ENCODE measurements at regions not wholly inside any gene's neighbourhood (a gene's known extent, or its start where the extent isn't known, plus 50 kb on each side); places are given as distances from the start of the nearest gene placed in this dataset.

GRCh38 chr9:614431-614830 lies 227.1 kb upstream of the DMRT1 start:
- Histone ChIP-seq H3K9me3 (ENCODE audit: control insufficient read depth, insufficient read depth, low read length) (no peaks in the 10 kb centered on the region; the same call in 1 of the 2 replicates), H3K27me3 (ENCODE audit: control insufficient read depth, insufficient read depth, low read length) (no peaks in the 10 kb centered on the region), H3K4me3 (ENCODE audit: low read depth, low read length) (no peak overlapping the region), H3K27ac (ENCODE audit: low read depth, low read length) (no peak overlapping the region)
- ChIA-PET POLR2A (no interaction called here), CTCF (interaction anchor here (0.6 to 6.7 kb wide), 15 partner anchors 9 to 197 kb away, joined by 3 to 131 read pairs (median 4); no protein-coding TSS in a partner anchor)
- DNase-seq (ENCODE audit: low read depth, low spot score), result no peak
- TF ChIP-seq, protein P1, sequence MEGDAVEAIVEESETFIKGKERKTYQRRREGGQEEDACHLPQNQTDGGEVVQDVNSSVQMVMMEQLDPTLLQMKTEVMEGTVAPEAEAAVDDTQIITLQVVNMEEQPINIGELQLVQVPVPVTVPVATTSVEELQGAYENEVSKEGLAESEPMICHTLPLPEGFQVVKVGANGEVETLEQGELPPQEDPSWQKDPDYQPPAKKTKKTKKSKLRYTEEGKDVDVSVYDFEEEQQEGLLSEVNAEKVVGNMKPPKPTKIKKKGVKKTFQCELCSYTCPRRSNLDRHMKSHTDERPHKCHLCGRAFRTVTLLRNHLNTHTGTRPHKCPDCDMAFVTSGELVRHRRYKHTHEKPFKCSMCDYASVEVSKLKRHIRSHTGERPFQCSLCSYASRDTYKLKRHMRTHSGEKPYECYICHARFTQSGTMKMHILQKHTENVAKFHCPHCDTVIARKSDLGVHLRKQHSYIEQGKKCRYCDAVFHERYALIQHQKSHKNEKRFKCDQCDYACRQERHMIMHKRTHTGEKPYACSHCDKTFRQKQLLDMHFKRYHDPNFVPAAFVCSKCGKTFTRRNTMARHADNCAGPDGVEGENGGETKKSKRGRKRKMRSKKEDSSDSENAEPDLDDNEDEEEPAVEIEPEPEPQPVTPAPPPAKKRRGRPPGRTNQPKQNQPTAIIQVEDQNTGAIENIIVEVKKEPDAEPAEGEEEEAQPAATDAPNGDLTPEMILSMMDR (IDR thresholded peaks at IDR 0.05; ENCODE audit: low read depth, low read length), result no peak

GRCh38 chr9:615756-616155 lies 225.7 kb upstream of the DMRT1 start:
- Histone ChIP-seq H3K27ac (ENCODE audit: low read depth, low read length) (no peak overlapping the region), H3K9me3 (ENCODE audit: control insufficient read depth, insufficient read depth, low read length) (no peaks in the 10 kb centered on the region; the same call in 1 of the 2 replicates), H3K27me3 (ENCODE audit: control insufficient read depth, insufficient read depth, low read length) (no peaks in the 10 kb centered on the region), H3K4me3 (ENCODE audit: low read depth, low read length) (no peak overlapping the region)
- TF ChIP-seq, protein P1 (IDR thresholded peaks at IDR 0.05; ENCODE audit: low read depth, low read length), result no peak
- no peak for DNase-seq (ENCODE audit: low read depth, low spot score)
- POLR2A ChIA-PET, result no interaction called here
- CTCF ChIA-PET, result interaction anchor here (1.0 to 6.7 kb wide), 5 partner anchors 133 to 394 kb away, joined by 3 to 131 read pairs (median 4); no protein-coding TSS in a partner anchor

DNA sequence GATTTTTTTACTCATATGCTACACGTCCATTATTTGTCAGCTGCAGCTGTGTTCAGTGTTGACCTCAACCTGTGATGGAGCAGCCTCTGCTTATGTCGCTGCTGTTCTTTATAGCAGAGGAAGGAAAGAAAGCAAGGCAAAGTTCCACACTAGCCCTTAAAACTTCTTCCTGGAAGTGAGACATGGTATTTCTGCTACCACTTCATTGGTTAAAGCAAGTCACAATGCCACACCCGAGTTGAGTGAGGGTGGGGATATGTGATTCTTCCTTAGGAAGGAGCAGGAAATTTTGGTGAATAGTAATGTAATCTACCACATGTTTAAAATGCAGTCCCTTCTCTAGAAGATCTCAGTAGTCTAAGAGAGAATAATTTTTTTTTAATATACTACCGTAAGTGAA lies 224.8 kb upstream of the DMRT1 start:
- Histone ChIP-seq H3K27ac (ENCODE audit: low read depth, low read length) (no peak overlapping the region), H3K9me3 (ENCODE audit: control insufficient read depth, insufficient read depth, low read length) (no peaks in the 10 kb centered on the region; the same call in 1 of the 2 replicates), H3K27me3 (ENCODE audit: control insufficient read depth, insufficient read depth, low read length) (no peaks in the 10 kb centered on the region), H3K4me3 (ENCODE audit: low read depth, low read length) (no peak overlapping the region)
- CTCF ChIA-PET, result interaction anchor here (0.8 to 6.7 kb wide), 4 partner anchors 141 to 393 kb away, joined by 3 to 131 read pairs (median 10); no protein-coding TSS in a partner anchor
- TF ChIP-seq, protein P1 (IDR thresholded peaks at IDR 0.05; ENCODE audit: low read depth, low read length), result no peak
- POLR2A ChIA-PET, result no interaction called here
- DNase-seq (ENCODE audit: low read depth, low spot score), result no peak

DNA sequence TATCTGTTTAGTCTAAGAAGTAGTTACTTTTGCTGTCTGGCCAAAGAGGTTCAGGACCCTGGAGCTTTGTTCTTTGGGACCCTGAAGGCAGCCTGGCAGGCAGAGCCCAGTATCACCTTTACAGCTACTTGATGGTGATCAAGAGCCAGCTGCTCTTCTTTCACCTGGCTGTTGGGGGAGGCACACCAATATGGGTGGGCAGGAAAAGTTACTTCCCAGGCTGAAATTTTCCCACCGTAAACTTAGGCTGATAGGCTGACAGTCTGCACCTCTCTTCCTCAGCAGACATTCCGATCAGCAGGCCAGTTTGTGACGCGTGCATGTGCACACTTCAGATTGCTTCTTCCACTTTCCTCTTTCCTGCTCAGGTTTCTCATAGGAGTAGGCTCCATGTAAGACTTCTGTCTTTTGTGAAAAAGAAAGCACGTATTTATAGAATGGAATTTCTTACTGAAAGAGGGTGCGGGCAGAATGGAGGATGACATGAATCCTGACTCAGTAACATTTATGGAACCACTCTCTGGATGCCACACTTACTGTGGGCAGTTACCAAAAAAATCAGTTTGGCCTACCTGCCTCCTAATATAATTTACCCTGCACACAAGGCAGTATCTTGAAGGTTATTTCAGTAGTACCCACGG lies 223.9 kb upstream of the DMRT1 start:
- POLR2A ChIA-PET, result no interaction called here
- TF ChIP-seq, protein P1 (IDR thresholded peaks at IDR 0.05; ENCODE audit: low read depth, low read length), result no peak
- Histone ChIP-seq H3K27ac (ENCODE audit: low read depth, low read length) (no peak overlapping the region), H3K4me3 (ENCODE audit: low read depth, low read length) (no peak overlapping the region), H3K27me3 (ENCODE audit: control insufficient read depth, insufficient read depth, low read length) (no peaks in the 10 kb centered on the region), H3K9me3 (ENCODE audit: control insufficient read depth, insufficient read depth, low read length) (no peaks in the 10 kb centered on the region)
- CTCF ChIA-PET, result interaction anchor here (0.6 to 1.9 kb wide), 3 partner anchors 28 to 189 kb away, joined by 3 to 17 read pairs (median 4); no protein-coding TSS in a partner anchor
- DNase-seq (ENCODE audit: low read depth, low spot score), result no peak

DNA sequence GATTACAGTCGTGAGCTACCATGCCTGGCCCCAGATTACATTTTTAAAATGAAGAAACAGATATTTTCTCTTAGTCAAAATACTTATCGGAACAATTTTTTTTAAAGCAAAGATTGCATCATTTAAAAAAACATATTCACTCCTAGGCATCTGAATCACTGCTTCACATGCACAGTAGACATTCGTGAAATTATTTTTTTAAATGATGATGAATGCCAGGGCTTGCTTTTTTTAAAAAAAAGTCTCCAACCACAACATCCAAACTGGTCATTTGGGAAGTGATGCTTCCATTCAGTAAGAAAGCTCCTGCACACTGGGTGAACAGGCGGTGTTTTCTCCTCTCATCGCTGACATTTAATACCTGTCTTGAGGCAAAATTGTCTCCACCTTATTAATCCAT lies 223.0 kb upstream of the DMRT1 start:
- Histone ChIP-seq H3K4me3 (ENCODE audit: low read depth, low read length) (no peak overlapping the region), H3K27me3 (ENCODE audit: control insufficient read depth, insufficient read depth, low read length) (no peaks in the 10 kb centered on the region), H3K27ac (ENCODE audit: low read depth, low read length) (no peak overlapping the region), H3K9me3 (ENCODE audit: control insufficient read depth, insufficient read depth, low read length) (no peaks in the 10 kb centered on the region)
- ChIA-PET CTCF (interaction anchor here (0.6 to 1.9 kb wide), 2 partner anchors 139 to 189 kb away, joined by 4 to 17 read pairs; no protein-coding TSS in a partner anchor), POLR2A (no interaction called here)
- no peak for DNase-seq (ENCODE audit: low read depth, low spot score)
- TF ChIP-seq, protein P1 (IDR thresholded peaks at IDR 0.05; ENCODE audit: low read depth, low read length), result no peak

Measured in AG04450 (cell line).